ENCODE measurements at regions not wholly inside any gene's neighbourhood (a gene's known extent, or its start where the extent isn't known, plus 50 kb on each side); places are given as distances from the start of the nearest gene placed in this dataset.

DNA sequence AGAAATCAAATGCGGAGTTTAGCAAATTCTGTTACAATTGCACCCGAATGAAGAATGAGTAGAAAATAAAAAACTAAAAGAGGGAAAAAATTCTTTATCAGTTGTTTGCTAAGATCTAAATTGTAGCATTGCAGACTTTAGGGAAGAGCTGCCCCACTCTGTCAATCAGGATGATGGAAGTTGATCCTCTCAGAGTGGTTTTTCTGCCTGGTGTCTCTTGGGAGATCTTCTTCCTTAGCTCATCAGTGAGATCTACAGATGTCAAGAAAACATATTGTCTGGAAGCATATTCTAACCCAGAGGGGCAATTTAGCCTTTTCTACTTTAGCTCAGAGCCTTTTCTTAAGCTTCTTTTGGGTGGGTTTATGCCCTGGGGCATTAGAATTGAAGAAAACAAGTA lies 223.2 kb upstream of the PCDH17 start:
- H3K27ac Mint-ChIP-seq (ENCODE audit: unreplicated experiment), result no peak overlapping the region
- H3K36me3 Mint-ChIP-seq (ENCODE audit: low read depth), result no peaks in the 10 kb centered on the region
- DNase-seq (ENCODE audit: low read depth, low spot score), result no peak
- H3K4me1 Mint-ChIP-seq, result peaks cover 24% of the 10 kb centered on the region
- no peaks in the 10 kb centered on the region for H3K27me3 Mint-ChIP-seq (ENCODE audit: low read depth)
- H3K9me3 Mint-ChIP-seq, result peaks cover 4% of the 10 kb centered on the region
- TF ChIP-seq, protein P1, sequence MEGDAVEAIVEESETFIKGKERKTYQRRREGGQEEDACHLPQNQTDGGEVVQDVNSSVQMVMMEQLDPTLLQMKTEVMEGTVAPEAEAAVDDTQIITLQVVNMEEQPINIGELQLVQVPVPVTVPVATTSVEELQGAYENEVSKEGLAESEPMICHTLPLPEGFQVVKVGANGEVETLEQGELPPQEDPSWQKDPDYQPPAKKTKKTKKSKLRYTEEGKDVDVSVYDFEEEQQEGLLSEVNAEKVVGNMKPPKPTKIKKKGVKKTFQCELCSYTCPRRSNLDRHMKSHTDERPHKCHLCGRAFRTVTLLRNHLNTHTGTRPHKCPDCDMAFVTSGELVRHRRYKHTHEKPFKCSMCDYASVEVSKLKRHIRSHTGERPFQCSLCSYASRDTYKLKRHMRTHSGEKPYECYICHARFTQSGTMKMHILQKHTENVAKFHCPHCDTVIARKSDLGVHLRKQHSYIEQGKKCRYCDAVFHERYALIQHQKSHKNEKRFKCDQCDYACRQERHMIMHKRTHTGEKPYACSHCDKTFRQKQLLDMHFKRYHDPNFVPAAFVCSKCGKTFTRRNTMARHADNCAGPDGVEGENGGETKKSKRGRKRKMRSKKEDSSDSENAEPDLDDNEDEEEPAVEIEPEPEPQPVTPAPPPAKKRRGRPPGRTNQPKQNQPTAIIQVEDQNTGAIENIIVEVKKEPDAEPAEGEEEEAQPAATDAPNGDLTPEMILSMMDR (conservative IDR thresholded peaks at IDR 0.05), result no peak
- H3K4me3 Mint-ChIP-seq, result no peak overlapping the region

DNA sequence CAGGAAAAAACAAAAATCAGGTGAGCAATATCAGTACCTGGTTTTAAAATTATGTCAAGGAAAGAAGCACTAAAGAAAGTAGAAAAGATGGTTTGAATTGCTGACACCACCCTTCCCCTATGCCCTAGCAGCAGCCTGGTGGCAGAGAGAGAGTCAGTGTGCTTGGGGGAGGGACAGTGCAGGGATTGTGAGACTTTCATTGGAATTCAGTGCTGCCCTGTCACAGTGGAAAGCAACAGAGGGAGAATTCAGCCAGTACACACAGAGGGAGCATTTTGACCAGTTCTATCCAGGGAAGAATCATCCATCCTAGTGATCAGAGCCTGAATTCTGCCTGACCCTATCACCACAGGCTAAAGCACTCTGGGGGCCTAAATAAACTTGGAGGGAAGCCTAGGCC lies 222.4 kb upstream of the PCDH17 start:
- peak; percentile 2 for DNase-seq (ENCODE audit: low read depth, low spot score)
- peaks cover 24% of the 10 kb centered on the region for H3K4me1 Mint-ChIP-seq
- H3K27ac Mint-ChIP-seq (ENCODE audit: unreplicated experiment), result peak overlapping the region; percentile 64
- peaks cover 2% of the 10 kb centered on the region for H3K27me3 Mint-ChIP-seq (ENCODE audit: low read depth)
- H3K36me3 Mint-ChIP-seq (ENCODE audit: low read depth), result no peaks in the 10 kb centered on the region
- peaks cover 4% of the 10 kb centered on the region for H3K9me3 Mint-ChIP-seq
- TF ChIP-seq, protein P1 (conservative IDR thresholded peaks at IDR 0.05), result no peak
- no peak overlapping the region for H3K4me3 Mint-ChIP-seq

DNA sequence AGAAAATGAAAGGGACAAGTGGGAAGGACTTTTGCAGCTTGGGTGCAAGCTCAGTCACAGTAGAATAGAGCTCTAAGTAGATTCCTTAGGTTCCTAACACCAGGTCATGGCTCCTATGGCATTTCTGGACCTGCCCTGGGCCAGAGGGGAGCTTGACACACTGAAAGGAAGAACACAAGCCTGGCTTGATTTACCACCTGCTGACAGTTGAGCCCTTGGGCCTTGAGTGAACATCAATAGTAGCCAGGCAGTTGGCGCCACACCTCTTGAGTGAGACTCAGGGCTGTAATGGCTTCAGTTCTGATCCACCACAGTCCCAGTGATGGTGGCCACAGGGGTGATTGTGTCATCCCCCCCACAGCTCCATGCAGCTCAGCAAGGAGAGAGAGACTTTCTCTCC lies 221.9 kb upstream of the PCDH17 start:
- H3K27ac Mint-ChIP-seq (ENCODE audit: unreplicated experiment), result peak overlapping the region; percentile 64
- TF ChIP-seq, protein P1 (conservative IDR thresholded peaks at IDR 0.05), result no peak
- H3K4me1 Mint-ChIP-seq, result peaks cover 24% of the 10 kb centered on the region
- DNase-seq (ENCODE audit: low read depth, low spot score), result no peak
- H3K9me3 Mint-ChIP-seq, result peaks cover 4% of the 10 kb centered on the region
- peaks cover 2% of the 10 kb centered on the region for H3K27me3 Mint-ChIP-seq (ENCODE audit: low read depth)
- H3K4me3 Mint-ChIP-seq, result no peak overlapping the region
- no peaks in the 10 kb centered on the region for H3K36me3 Mint-ChIP-seq (ENCODE audit: low read depth)

DNA sequence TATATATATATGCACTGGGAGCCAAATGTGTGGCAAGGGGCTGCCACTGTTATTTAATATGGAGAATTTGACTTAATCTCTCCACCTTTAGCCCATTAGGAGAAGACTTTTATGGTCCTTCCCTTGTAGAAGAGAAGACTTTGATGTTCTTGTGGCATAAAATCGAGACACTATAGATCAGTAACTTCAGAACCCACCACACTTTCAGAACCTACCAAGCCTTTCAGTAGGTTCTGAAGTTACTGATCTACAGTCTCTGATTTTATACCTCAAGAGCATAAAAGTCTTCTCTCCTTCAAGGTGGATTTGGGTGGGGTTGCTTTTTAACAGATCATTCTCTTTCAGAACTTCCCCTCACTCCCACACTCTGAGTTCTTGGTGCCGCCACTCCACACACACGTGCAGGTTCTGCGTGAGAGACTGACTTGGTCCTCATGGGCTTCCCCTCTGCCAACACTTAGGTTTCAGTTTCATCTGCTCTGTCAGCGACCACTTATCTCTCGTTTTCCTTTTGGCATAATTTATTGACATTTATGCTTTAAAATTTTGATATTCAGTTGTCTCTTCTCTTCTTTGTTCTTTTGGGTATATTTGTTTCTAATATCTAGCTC lies 213.4 kb upstream of the PCDH17 start:
- TF ChIP-seq, protein P1 (conservative IDR thresholded peaks at IDR 0.05), result no peak
- Mint-ChIP-seq H3K36me3 (ENCODE audit: low read depth) (no peaks in the 10 kb centered on the region), H3K4me3 (no peak overlapping the region), H3K27ac (ENCODE audit: unreplicated experiment) (no peak overlapping the region), H3K9me3 (no peaks in the 10 kb centered on the region), H3K4me1 (no peaks in the 10 kb centered on the region), H3K27me3 (ENCODE audit: low read depth) (peaks cover 5% of the 10 kb centered on the region)
- no peak for DNase-seq (ENCODE audit: low read depth, low spot score)

DNA sequence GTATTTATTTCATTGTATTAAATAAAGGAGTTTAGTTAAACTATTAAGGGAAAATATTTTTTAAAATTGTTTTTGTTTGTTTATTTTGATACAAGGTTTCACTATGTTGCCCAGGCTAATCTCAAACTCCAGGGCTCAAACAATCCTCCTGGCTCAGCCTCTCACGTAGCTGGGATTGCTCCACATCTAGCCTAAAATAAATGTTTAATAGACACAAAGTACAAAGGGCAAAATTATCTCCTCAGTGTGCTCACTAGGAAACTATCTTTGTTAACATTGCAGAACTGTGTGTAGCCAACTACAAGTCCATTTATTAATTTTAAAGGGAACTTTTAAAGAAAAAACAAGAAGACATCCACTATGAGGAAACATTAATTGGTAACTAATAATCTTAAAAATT lies 207.2 kb upstream of the PCDH17 start:
- no peaks in the 10 kb centered on the region for H3K4me1 Mint-ChIP-seq
- no peak overlapping the region for H3K27ac Mint-ChIP-seq (ENCODE audit: unreplicated experiment)
- DNase-seq (ENCODE audit: low read depth, low spot score), result no peak
- no peak overlapping the region for H3K4me3 Mint-ChIP-seq
- H3K9me3 Mint-ChIP-seq, result peaks cover 11% of the 10 kb centered on the region
- H3K36me3 Mint-ChIP-seq (ENCODE audit: low read depth), result no peaks in the 10 kb centered on the region
- TF ChIP-seq, protein P1 (conservative IDR thresholded peaks at IDR 0.05), result no peak
- no peaks in the 10 kb centered on the region for H3K27me3 Mint-ChIP-seq (ENCODE audit: low read depth)
